GM18858 (cell line): ENCODE measurements at regions not wholly inside any gene's neighbourhood (a gene's known extent, or its start where the extent isn't known, plus 50 kb on each side); places are given as distances from the start of the nearest gene placed in this dataset.
"Not testable (repeated sequence)": the region's sequence is repeated elsewhere in the genome, so short reads cannot be mapped to it uniquely, and the experiment has no call there.

ENCODE experiments used
- ATAC-seq: cut with Tn5 transposase; IDR thresholded peaks from one replicate; pipeline ENCODE4 v1.9.1; 2021; ENCODE audit not compliant: unreplicated experiment

GRCh38 chr18:10077986-10078385 lies 164.2 kb downstream of the VAPA start:
- no peak for ATAC-seq

- ATAC-seq = no peak
These were observed 166.6 kb downstream of the VAPA start for GRCh38 chr18:10080372-10080771.

GRCh38 chr18:10081492-10081891 lies 167.7 kb downstream of the VAPA start:
- ATAC-seq = no peak

- ATAC-seq = no peak
These were observed 171.6 kb downstream of the VAPA start for GRCh38 chr18:10085416-10085815.

- ATAC-seq = no peak
These were observed 172.1 kb downstream of the VAPA start for GRCh38 chr18:10085876-10086275.

- no peak for ATAC-seq
These were observed 172.8 kb downstream of the VAPA start for GRCh38 chr18:10086458-10087210.

GRCh38 chr18:10088734-10089133 lies 174.9 kb downstream of the VAPA start:
- no peak for ATAC-seq

GRCh38 chr18:10089881-10090280 lies 176.1 kb downstream of the VAPA start:
- no peak for ATAC-seq

- ATAC-seq = no peak
These were observed 176.9 kb downstream of the VAPA start for GRCh38 chr18:10090668-10091067.

GRCh38 chr18:10093445-10093844 lies 179.6 kb downstream of the VAPA start:
- ATAC-seq = no peak

- no peak for ATAC-seq
These were observed 180.3 kb downstream of the VAPA start for GRCh38 chr18:10094154-10094553.

- no peak for ATAC-seq
These were observed 180.8 kb downstream of the VAPA start for GRCh38 chr18:10094655-10095054.

- ATAC-seq = no peak
These were observed 181.5 kb downstream of the VAPA start for GRCh38 chr18:10095356-10095755.

GRCh38 chr18:10099539-10100140 lies 185.8 kb downstream of the VAPA start:
- ATAC-seq = no peak

GRCh38 chr18:10100196-10100595 lies 186.4 kb downstream of the VAPA start:
- no peak for ATAC-seq

GRCh38 chr18:10100941-10101701 lies 187.3 kb downstream of the VAPA start:
- ATAC-seq = no peak

- no peak for ATAC-seq
These were observed 187.9 kb downstream of the VAPA start for GRCh38 chr18:10101729-10102128.

- not testable (repeated sequence) for ATAC-seq
These were observed 191.3 kb downstream of the VAPA start for GRCh38 chr18:10105118-10105517.

GRCh38 chr18:10111191-10111590 lies 197.4 kb downstream of the VAPA start:
- ATAC-seq = no peak

- ATAC-seq = no peak
These were observed 198.1 kb downstream of the VAPA start for GRCh38 chr18:10111944-10112343.

GRCh38 chr18:10113121-10114022 lies 199.6 kb downstream of the VAPA start:
- ATAC-seq = no peak
